Fibroblast of skin of back (primary cell): ENCODE measurements at regions not wholly inside any gene's neighbourhood (a gene's known extent, or its start where the extent isn't known, plus 50 kb on each side); places are given as distances from the start of the nearest gene placed in this dataset.
"Not testable (repeated sequence)": the region's sequence is repeated elsewhere in the genome, so short reads cannot be mapped to it uniquely, and the experiment has no call there.

ENCODE experiments used
- DNase-seq: peaks from one replicate; pipeline ENCODE4 v3.0.0-alpha.2; 2013

- no peak for DNase-seq
Measured at GRCh38 chr14:106694638-106695393, 1168.4 kb downstream of the TMEM121 start.

DNA sequence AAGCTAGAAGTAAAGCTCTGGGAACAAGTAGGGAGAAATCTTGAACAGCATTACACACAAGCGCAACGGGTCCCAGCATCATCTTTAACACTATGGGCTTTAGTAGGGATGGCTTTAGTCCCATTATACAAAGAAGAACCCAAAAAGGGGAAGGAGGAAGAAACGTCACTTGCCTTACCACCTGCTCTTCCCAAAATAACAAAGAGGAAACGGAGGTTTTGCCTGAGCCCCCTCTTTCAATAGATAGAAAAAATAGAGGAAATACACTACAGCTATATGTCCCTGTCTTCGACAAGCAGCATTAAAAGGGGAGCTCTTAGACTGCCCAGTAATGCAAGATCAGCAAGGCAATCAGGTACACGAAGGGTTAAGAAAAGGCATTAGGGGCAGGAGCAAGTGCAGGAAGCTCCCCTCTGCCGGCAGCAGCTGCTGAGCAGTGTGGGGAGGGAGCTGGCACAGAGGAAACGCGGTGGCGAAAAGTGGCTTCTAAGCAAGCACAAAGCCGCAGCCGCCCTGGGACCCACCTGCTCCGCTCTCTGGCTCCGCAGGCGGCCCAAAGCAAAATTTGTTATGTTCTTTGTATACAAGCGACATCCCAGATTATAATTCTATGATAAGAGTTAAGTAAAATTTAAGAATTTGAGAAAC, 1172.4 kb downstream of the TMEM121 start:
- DNase-seq = not testable (repeated sequence)

DNA sequence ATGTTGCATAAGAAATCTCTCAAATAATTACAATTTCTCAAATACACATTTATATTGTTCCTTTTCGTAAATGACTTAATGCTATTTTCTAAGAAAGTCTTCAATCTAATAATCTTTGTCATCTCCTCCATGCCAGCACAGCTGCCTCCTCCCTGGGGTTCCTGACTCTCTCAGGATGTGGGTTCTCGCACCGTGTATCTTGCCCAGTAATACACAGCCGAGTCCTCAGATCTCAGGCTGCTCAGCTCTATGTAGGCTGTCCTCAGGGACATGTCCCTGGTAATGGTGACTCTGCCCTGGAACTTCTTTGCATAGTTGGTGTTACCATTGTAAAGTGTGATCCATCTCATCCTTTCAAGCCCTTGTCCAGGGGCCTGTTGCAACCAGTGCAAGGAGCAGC, 1177.3 kb downstream of the TMEM121 start:
- not testable (repeated sequence) for DNase-seq

DNA sequence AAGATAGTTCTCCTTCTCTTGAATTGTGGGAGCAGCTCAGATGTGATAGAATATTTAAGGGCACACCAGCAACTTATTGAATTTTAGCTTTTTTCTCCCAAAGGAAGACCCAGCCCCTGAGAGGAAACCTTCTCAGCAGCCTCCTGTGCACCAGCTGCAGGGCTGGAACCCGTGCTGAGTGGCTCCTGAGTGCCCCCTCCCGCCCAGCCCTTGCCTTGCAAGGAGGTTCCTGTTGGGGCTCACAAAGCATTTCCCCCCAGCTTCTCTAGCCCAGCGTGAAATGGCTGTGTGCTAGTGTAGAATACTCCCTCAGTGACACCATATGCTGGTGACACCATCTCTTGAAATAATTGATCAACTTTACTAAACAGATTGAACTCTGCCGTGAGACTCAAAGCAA, 1180.1 kb downstream of the TMEM121 start:
- not testable (repeated sequence) for DNase-seq

DNA sequence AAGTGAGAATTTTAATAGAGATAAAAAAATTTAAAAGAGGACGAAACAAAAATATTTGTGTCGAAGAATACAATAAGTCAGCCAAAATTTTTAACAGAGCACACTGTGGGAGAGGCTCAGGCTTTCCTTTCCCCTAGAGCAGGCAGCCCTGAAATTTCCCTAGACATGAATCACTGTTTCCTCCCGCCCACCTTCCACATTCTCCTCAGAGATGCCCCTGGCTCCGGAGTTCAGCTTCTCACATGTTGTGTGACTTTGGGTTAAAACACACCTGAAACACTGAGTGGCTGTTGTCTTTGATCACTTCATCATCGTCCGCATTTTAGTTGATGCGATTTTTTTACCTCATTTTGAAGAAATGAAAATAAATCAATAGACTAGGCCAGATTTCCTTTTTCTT, 1183.8 kb downstream of the TMEM121 start:
- not testable (repeated sequence) for DNase-seq

DNA sequence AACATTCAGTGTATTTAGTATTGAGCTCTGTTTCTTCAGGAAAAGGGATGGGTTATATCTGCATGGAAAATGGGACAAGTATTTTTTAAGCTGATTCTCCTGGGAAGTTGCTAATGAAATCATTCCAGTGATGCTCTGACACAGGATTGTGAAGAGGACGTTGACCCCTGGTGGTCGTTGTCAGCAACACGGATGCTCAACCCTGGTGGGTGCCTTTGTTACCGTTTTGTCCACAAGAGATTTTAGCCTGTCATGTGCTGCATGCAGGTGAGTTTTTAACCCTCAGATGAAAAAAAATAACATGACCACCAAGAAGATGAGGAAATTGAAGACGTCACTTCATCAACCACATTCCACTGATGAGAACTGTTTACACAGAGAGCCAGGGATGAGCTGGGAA, 1186.1 kb downstream of the TMEM121 start:
- DNase-seq = not testable (repeated sequence)

DNA sequence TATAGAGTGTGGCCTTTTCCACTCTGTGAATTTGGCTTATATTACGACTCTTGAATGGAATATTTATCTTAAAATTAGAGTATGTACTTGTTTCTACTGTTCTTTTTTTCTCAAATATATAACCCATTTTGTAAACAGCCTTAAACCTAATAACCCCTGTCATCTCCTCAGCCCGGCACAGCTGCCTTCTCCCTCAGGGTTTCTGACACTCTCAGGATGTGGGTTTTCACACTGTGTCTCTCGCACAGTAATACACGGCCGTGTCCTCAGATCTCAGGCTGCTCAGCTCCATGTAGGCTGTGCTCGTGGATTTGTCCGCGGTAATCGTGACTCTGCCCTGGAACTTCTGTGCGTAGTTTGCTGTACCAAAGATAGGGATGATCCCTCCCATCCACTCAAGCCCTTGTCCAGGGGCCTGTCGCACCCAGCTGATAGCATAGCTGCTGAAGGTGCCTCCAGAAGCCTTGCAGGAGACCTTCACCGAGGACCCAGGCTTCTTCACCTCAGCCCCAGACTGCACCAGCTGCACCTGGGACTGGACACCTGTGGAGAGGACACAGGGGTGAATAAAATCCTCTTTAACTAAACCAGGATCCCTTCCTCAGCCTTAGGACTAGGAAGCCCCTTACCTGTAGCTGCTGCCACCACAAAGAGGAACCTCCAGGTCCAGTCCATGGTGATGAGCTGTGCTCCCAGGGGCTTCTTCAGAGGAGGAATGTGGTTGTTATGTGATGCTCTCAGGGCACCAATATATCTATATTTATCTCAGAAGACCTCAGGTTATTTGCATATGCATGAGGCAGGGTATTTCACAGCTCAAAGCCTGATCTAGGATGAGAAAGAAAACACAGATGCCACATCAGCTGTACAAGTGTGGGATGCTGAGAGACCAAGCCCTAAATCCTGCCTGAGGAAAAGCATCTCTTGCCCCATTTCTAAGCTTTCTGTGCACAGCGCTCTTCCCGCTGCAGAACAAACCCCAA, 1188.4 kb downstream of the TMEM121 start:
- DNase-seq = not testable (repeated sequence)

DNA sequence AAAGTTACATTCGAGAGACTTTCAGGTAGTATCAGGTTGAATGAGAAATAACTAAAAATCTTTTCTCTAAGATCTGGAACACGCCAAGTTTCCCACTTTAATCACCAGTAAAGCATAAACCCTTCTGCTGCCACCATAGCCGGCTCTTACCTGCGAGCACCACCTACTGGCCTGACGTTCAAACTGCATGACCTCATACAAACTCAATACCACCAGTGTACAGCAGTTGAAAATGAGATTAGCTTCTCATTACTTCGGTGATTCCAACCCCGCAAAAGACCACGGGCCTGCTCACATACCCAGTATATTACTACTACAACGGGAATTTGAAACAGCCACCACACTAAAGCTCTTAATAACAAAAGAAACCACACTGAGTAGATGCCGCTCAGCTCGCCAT, 1191.2 kb downstream of the TMEM121 start:
- DNase-seq = not testable (repeated sequence)

DNA sequence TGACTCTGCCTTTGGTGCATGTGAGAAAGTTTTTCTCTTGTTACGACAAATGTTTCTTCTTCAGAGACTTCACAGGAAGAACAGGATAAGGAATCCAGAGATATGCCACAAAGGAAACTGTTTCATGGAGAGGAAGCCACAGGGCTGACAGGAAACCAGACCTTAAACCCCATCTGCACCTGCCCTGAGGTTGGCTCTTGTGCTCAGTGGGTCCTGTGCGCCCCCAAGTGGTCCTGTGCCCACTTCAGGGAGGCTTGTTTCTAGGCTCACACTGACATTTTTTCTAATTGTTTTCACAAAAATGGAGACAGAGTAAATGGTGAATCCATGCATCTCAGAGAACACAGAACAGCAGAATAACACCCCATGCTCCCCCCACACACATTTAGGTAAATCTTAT, 1193.5 kb downstream of the TMEM121 start:
- DNase-seq = not testable (repeated sequence)

DNA sequence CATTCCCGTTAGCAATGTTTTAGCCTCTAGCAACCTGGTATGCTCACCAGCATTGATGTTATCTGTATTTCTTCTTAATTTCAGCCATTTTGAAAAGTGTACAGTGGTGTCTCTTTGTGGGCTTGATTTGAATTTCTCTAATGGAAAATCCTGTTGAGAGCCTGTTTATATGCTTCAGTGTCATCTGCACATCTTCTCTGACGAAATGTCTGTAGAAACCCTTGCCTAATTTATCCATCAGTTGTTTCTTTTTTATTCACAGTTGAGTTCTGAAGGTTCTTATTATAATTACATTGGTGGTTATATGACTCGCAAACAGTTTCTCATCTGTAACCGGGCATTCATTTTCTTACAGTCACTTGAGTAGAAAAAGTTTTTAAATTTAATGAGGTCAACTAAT, 1195.5 kb downstream of the TMEM121 start:
- not testable (repeated sequence) for DNase-seq

- DNase-seq = not testable (repeated sequence)
Measured at GRCh38 chr14:106722813-106723687, 1196.7 kb downstream of the TMEM121 start.

DNA sequence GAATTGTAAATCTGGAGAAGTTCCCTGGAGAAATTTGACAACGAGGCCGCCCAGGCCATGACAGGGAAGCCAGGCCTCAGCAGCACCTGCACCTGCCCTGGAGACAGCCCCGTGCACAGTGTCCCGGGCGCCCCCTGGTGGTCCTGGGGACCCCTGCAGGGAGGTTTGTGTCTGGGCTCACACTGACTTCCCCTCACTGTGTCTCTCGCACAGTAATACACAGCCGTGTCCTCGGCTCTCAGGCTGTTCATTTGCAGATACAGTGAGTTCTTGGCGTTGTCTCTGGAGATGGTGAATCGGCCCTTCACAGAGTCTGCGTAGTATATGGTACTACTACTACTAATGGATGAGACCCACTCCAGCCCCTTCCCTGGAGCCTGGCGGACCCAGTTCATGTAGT, 1201.6 kb downstream of the TMEM121 start:
- not testable (repeated sequence) for DNase-seq

- no peak for DNase-seq
Measured at GRCh38 chr14:106728611-106729010, 1202.2 kb downstream of the TMEM121 start.

GRCh38 chr14:106729551-106729950, 1203.2 kb downstream of the TMEM121 start:
- no peak for DNase-seq

DNA sequence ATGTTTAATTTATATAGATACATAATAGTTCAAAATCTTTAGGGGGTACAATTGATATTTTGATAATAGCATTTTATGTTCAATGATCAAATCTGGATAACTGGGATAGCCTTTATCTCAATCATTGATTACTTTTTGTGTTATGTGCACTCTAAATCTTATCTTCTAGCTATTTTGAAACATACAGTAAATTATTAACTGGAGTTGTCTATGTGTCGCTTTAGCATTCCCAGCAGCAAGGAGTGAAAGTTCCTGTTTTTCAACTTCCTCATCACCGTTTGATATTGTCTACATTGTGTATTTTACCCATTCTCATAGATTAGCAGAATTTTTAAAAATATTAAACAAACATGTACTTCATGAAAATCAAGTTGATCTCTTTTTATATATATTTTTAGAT, 1207.4 kb downstream of the TMEM121 start:
- DNase-seq = no peak

GRCh38 chr14:106737021-106737420, 1210.6 kb downstream of the TMEM121 start:
- no peak for DNase-seq

- DNase-seq = no peak
Measured at GRCh38 chr14:106738075-106738474, 1211.7 kb downstream of the TMEM121 start.

- not testable (repeated sequence) for DNase-seq
Measured at GRCh38 chr14:106738598-106739258, 1212.3 kb downstream of the TMEM121 start.

- not testable (repeated sequence) for DNase-seq
Measured at GRCh38 chr14:106741086-106741827, 1214.9 kb downstream of the TMEM121 start.

DNA sequence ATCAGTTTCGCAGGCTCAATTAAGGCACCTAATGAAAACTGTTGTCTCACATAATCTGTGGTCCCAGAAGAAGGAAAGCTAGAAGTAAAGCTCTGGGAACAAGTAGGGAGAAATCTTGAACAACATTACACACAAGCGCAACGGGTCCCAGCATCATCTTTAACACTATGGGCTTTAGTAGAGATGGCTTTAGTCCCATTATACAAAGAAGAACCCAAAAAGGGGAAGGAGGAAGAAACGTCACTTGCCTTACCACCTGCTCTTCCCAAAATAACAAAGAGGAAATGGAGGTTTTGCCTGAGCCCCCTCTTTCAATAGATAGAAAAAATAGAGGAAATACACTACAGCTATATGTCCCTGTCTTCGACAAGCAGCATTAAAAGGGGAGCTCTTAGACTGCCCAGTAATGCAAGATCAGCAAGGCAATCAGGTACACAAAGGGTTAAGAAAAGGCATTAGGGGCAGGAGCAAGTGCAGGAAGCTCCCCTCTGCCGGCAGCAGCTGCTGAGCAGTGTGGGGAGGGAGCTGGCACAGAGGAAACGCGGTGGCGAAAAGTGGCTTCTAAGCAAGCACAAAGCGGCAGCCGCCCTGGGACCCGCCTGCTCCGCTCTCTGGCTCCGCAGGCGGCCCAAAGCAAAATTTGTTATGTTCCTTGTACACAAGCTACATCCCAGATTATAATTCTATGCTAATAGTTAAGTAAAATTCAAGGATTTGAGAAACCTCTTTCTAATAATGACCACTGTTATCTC, 1218.8 kb downstream of the TMEM121 start:
- not testable (repeated sequence) for DNase-seq
